H9 (cell line): ENCODE measurements at regions not wholly inside any gene's neighbourhood (a gene's known extent, or its start where the extent isn't known, plus 50 kb on each side); places are given as distances from the start of the nearest gene placed in this dataset.
A peak's percentile ranks its signal among the peaks of the same experiment; 100 is the strongest.

Source experiments
- DNase-seq: peaks from one replicate; pipeline ENCODE4 v3.0.0-alpha.2; 2017
- H2AFZ ChIP-seq: one replicate; pipeline ENCODE4 v1.6.1; 2013; ENCODE audit warnings: mild to moderate bottlenecking, low read length, control low read depth, moderate library complexity
- H2AK5ac ChIP-seq: 2 replicates; pipeline ENCODE4 v1.6.1; 2013; ENCODE audit warnings: low read length, control low read depth, mixed read lengths; ENCODE audit not compliant: insufficient read length
- H2BK120ac ChIP-seq: one replicate; pipeline ENCODE4 v1.6.1; 2013; ENCODE audit warnings: low read depth, mild to moderate bottlenecking, low read length, control low read depth, inconsistent platforms; ENCODE audit not compliant: poor library complexity, severe bottlenecking
- H2BK12ac ChIP-seq: 2 replicates; pipeline ENCODE4 v1.6.1; 2013; ENCODE audit warnings: low read length, control low read depth, mixed read lengths, low read depth; ENCODE audit not compliant: insufficient read length
- H2BK15ac ChIP-seq: 2 replicates; pipeline ENCODE4 v1.6.1; 2013; ENCODE audit warnings: low read depth, low read length, control low read depth
- H2BK20ac ChIP-seq: one replicate; pipeline ENCODE4 v1.6.1; 2013; ENCODE audit warnings: low read depth, mild to moderate bottlenecking, low read length, control low read depth, inconsistent platforms; ENCODE audit not compliant: poor library complexity, severe bottlenecking
- H2BK5ac ChIP-seq: 2 replicates; pipeline ENCODE4 v1.6.1; 2013; ENCODE audit warnings: low read length, control low read depth, mixed read lengths; ENCODE audit not compliant: insufficient read length
- H3K14ac ChIP-seq: 2 replicates; pipeline ENCODE4 v1.6.1; 2013; ENCODE audit warnings: low read length, control low read depth; ENCODE audit not compliant: insufficient read depth
- H3K18ac ChIP-seq: 2 replicates; pipeline ENCODE4 v1.6.1; 2013; ENCODE audit warnings: low read depth, mild to moderate bottlenecking, mixed read lengths, low read length, control low read depth; ENCODE audit not compliant: insufficient read length
- H3K23ac ChIP-seq: 2 replicates; pipeline ENCODE4 v1.6.1; 2013; ENCODE audit warnings: low read length, control low read depth, mixed read lengths, low read depth; ENCODE audit not compliant: insufficient read length
- H3K23me2 ChIP-seq: 2 replicates; pipeline ENCODE4 v1.6.1; 2013; ENCODE audit warnings: low read depth, mild to moderate bottlenecking, mixed read lengths, low read length, control low read depth; ENCODE audit not compliant: insufficient read length, poor library complexity, severe bottlenecking
- H3K27ac ChIP-seq: 2 replicates; pipeline ENCODE4 v1.5.1; 2013; ENCODE audit warnings: low read length, control low read depth, mixed read lengths, low read depth; ENCODE audit not compliant: insufficient read length
- H3K27me3 ChIP-seq: 2 replicates; pipeline ENCODE4 v1.6.1; 2013; ENCODE audit warnings: low read length, control low read depth, inconsistent platforms; ENCODE audit not compliant: insufficient read depth
- H3K4ac ChIP-seq: 2 replicates; pipeline ENCODE4 v1.6.1; 2013; ENCODE audit warnings: low read depth, mild to moderate bottlenecking, control low read depth, inconsistent platforms, low read length, moderate library complexity
- H3K4me1 ChIP-seq: 2 replicates; pipeline ENCODE4 v1.6.1; 2013; ENCODE audit warnings: low read length, control low read depth, inconsistent platforms; ENCODE audit not compliant: insufficient read depth
- H3K4me2 ChIP-seq: 2 replicates; pipeline ENCODE4 v1.6.1; 2013; ENCODE audit warnings: low read length, control low read depth, mixed read lengths; ENCODE audit not compliant: insufficient read length, insufficient read depth
- H3K56ac ChIP-seq: 2 replicates; pipeline ENCODE4 v1.6.1; 2013; ENCODE audit warnings: low read depth, mild to moderate bottlenecking, mixed read lengths, low read length, control low read depth; ENCODE audit not compliant: insufficient read length
- H3K79me1 ChIP-seq: 2 replicates; pipeline ENCODE4 v1.6.1; 2013; ENCODE audit warnings: low read depth, mild to moderate bottlenecking, moderate library complexity, low read length, control low read depth, inconsistent platforms; ENCODE audit not compliant: insufficient read depth, poor library complexity, severe bottlenecking
- H3K79me2 ChIP-seq: 2 replicates; pipeline ENCODE4 v1.6.1; 2013; ENCODE audit warnings: low read length, control low read depth, inconsistent platforms; ENCODE audit not compliant: insufficient read depth
- H3K9ac ChIP-seq: 2 replicates; pipeline ENCODE4 v1.6.1; 2013; ENCODE audit warnings: low read length, control low read depth, mixed read lengths; ENCODE audit not compliant: insufficient read length; ENCODE audit errors: extremely low read depth
- H3K9me3 ChIP-seq: one replicate; pipeline ENCODE4 v1.6.1; 2013; ENCODE audit warnings: low read depth, low read length, inconsistent platforms; ENCODE audit not compliant: control insufficient read depth
- H3T11ph ChIP-seq: one replicate; pipeline ENCODE4 v1.6.1; 2013; ENCODE audit warnings: mild to moderate bottlenecking, low read length, control low read depth, inconsistent platforms
- H4K20me1 ChIP-seq: one replicate; pipeline ENCODE4 v1.6.1; 2013; ENCODE audit not compliant: control insufficient read depth, insufficient read length, insufficient read depth
- H4K5ac ChIP-seq: 2 replicates; pipeline ENCODE4 v1.6.1; 2013; ENCODE audit warnings: low read depth, mild to moderate bottlenecking, mixed read lengths, low read length, control low read depth; ENCODE audit not compliant: insufficient read length
- H4K8ac ChIP-seq: replicated peaks from 2 replicates; pipeline ENCODE4 v1.6.1; 2013; ENCODE audit warnings: low read length, control low read depth, mixed read lengths, low read depth; ENCODE audit not compliant: insufficient read length
- H4K91ac ChIP-seq: 2 replicates; pipeline ENCODE4 v1.6.1; 2013; ENCODE audit warnings: low read depth, mild to moderate bottlenecking, moderate library complexity, mixed read lengths, low read length, control low read depth; ENCODE audit not compliant: insufficient read length
- H3K27ac Mint-ChIP-seq, 3 experiments: 2 replicates in 2 of 3; 3 replicates in 1 of 3; pipeline ENCODE4 v1.8.0; 2020 to 2021; ENCODE audit warnings: mixed read lengths in 3 of 3, mild to moderate bottlenecking in 1 of 3, moderate library complexity in 1 of 3
- H3K27me3 Mint-ChIP-seq: 2 replicates; pipeline ENCODE4 v1.8.0; 2021; ENCODE audit warnings: low read depth, mild to moderate bottlenecking, moderate library complexity, mixed read lengths
- H3K36me3 Mint-ChIP-seq, 3 experiments: 2 replicates in 2 of 3; 3 replicates in 1 of 3; pipeline ENCODE4 v1.8.0; 2020 to 2021; ENCODE audit warnings: low read depth in 3 of 3, mixed read lengths in 3 of 3; ENCODE audit not compliant: insufficient read depth in 1 of 3
- H3K4me1 Mint-ChIP-seq, 2 experiments: 2 replicates each; pipeline ENCODE4 v1.8.0; 2020; ENCODE audit warnings: mixed read lengths in 2 of 2
- H3K4me3 Mint-ChIP-seq, 2 experiments: 2 replicates in 1 of 2; 3 replicates in 1 of 2; pipeline ENCODE4 v1.8.0; 2020 to 2021; ENCODE audit warnings: mild to moderate bottlenecking in 2 of 2, mixed read lengths in 2 of 2, moderate library complexity in 1 of 2
- H3K9me3 Mint-ChIP-seq, 2 experiments: 2 replicates in 1 of 2; 3 replicates in 1 of 2; pipeline ENCODE4 v1.8.0; 2020; ENCODE audit warnings: mild to moderate bottlenecking in 2 of 2, mixed read lengths in 2 of 2, moderate library complexity in 1 of 2
- WGBS: extraction: QIAGEN DNeasy Blood & Tissue Kit; methylation state at CpG from one replicate; pipeline ENCODE4 v1.1.7; 2013; ENCODE audit warnings: missing lambda C conversion rate, low lambda C conversion rate, mixed read lengths; ENCODE audit not compliant: insufficient read length; ENCODE audit errors: extremely low coverage; 5-methylcytosine and 5-hydroxymethylcytosine counted together
- TF ChIP-seq, protein P1 (sequence below): fragments of 200-600 bp; sonication (generic); conservative IDR thresholded peaks from 3 replicates; pipeline ENCODE4 v1.8.0; 2021; ENCODE audit warnings: antibody characterized with exemption, mild to moderate bottlenecking

GRCh38 chr5:168215646-168216045 lies 75.8 kb upstream of the WWC1 start:
- Histone ChIP-seq H3K56ac (no peak overlapping the region), H3K4me1 (peaks cover 6% of the 10 kb centered on the region; the same call in 1 of the 2 replicates), H3K27ac (no peak overlapping the region), H2BK12ac (no peak overlapping the region), H3K4me2 (no peak overlapping the region), H3K14ac (no peak overlapping the region), H3K9ac (no peak overlapping the region), H4K91ac (no peak overlapping the region), H3K23ac (no peak overlapping the region), H3K23me2 (no peaks in the 10 kb centered on the region), H3T11ph (no peak overlapping the region), H4K8ac (no peak overlapping the region), H2AK5ac (no peak overlapping the region), H3K9me3 (no peaks in the 10 kb centered on the region), H3K4ac (no peak overlapping the region), H3K27me3 (no peaks in the 10 kb centered on the region), H3K18ac (no peak overlapping the region), H3K79me2 (no peaks in the 10 kb centered on the region), H3K79me1 (no peaks in the 10 kb centered on the region), H2BK5ac (no peak overlapping the region), H2AFZ (no peak overlapping the region), H4K20me1 (no peaks in the 10 kb centered on the region), H2BK20ac (no peak overlapping the region), H2BK15ac (no peak overlapping the region), H4K5ac (no peak overlapping the region), H2BK120ac (no peak overlapping the region)
- Mint-ChIP-seq H3K4me3 (no peak overlapping the region), H3K4me1 (peaks cover 22 to 27% of the 10 kb centered on the region in 2 experiments), H3K27me3 (no peaks in the 10 kb centered on the region; the same call in 1 of the 2 replicates), H3K36me3 (no peaks in the 10 kb centered on the region), H3K27ac (peak overlapping the region in 1 of 3 experiments; percentile 60; a peak in 1 of 7 replicates), H3K9me3 (no peaks in the 10 kb centered on the region; a peak in 1 of 5 replicates)
- WGBS: no CpG with 5 or more reads among the region's 7 CpGs
- TF ChIP-seq, protein P1, sequence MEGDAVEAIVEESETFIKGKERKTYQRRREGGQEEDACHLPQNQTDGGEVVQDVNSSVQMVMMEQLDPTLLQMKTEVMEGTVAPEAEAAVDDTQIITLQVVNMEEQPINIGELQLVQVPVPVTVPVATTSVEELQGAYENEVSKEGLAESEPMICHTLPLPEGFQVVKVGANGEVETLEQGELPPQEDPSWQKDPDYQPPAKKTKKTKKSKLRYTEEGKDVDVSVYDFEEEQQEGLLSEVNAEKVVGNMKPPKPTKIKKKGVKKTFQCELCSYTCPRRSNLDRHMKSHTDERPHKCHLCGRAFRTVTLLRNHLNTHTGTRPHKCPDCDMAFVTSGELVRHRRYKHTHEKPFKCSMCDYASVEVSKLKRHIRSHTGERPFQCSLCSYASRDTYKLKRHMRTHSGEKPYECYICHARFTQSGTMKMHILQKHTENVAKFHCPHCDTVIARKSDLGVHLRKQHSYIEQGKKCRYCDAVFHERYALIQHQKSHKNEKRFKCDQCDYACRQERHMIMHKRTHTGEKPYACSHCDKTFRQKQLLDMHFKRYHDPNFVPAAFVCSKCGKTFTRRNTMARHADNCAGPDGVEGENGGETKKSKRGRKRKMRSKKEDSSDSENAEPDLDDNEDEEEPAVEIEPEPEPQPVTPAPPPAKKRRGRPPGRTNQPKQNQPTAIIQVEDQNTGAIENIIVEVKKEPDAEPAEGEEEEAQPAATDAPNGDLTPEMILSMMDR: no peak
- no peak for DNase-seq
